Hematopoietic multipotent progenitor cell treated with erythropoietin and hydrocortisone succinate and interleukin-3 and kit ligand, for 17 days (in vitro differentiated cells): ENCODE measurements at regions not wholly inside any gene's neighbourhood (a gene's known extent, or its start where the extent isn't known, plus 50 kb on each side); places are given as distances from the start of the nearest gene placed in this dataset.

Experiments
- DNase-seq: peaks from one replicate; pipeline ENCODE4 v3.0.0-alpha.2; 2015; ENCODE audit warnings: low spot score

DNA sequence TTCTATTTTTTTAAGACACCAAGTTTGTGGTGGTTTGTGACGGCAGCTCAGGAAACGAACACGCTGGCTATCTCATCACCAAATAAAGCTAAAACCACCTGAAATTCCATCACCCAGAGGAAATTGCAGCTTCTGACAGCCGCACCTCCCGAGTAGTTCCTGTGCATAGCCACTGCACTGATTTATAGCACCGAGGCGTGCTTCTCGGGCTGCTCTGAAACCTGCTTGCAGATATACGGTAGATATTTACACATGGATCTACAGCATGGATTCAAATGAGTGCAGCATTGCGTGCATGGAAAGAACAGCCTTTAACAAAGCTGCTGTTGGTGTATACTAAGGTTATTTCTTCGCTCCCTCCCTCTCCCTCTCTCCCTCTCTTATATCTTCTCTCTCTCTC is 153.8 kb downstream of the PHF2 start:
- no peak for DNase-seq
